ENCODE measurements at regions not wholly inside any gene's neighbourhood (a gene's known extent, or its start where the extent isn't known, plus 50 kb on each side); places are given as distances from the start of the nearest gene placed in this dataset.

DNA sequence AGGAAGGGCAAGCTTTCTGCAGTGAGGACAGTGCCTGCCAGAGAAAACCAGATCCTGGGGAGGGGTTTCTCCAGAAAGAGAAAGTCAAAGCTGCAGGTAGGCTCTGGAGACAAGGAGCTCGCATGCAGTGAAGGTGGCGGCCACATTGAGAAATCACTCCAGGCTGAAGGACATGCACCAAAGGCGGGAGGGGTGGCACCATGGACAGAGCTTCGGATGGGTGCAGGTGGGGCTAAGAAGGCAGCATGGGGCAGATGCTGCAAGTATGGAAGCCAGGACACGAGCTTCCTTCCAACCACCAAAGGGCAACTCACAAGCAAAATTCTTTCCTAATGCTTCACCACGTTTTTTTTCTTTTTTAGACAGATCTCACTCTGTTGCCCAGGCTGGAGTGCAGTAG, 104.4 kb upstream of the SLC35G4 start:
- TF ChIP-seq, protein P1, sequence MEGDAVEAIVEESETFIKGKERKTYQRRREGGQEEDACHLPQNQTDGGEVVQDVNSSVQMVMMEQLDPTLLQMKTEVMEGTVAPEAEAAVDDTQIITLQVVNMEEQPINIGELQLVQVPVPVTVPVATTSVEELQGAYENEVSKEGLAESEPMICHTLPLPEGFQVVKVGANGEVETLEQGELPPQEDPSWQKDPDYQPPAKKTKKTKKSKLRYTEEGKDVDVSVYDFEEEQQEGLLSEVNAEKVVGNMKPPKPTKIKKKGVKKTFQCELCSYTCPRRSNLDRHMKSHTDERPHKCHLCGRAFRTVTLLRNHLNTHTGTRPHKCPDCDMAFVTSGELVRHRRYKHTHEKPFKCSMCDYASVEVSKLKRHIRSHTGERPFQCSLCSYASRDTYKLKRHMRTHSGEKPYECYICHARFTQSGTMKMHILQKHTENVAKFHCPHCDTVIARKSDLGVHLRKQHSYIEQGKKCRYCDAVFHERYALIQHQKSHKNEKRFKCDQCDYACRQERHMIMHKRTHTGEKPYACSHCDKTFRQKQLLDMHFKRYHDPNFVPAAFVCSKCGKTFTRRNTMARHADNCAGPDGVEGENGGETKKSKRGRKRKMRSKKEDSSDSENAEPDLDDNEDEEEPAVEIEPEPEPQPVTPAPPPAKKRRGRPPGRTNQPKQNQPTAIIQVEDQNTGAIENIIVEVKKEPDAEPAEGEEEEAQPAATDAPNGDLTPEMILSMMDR (IDR thresholded peaks at IDR 0.05) = no peak
- TF ChIP-seq ZFX (IDR thresholded peaks at IDR 0.05; ENCODE audit: borderline replicate concordance) = no peak

All from 22Rv1 (cell line).